Thyroid gland (tissue), 4 donors: ENCODE measurements at regions not wholly inside any gene's neighbourhood (a gene's known extent, or its start where the extent isn't known, plus 50 kb on each side); places are given as distances from the start of the nearest gene placed in this dataset.

Experiments used
- DNase-seq, 2 donors: peaks; one replicate each; pipeline ENCODE4 v3.0.0-alpha.2; 2019
- H3K27ac ChIP-seq, 3 donors: fragments of 200-600 bp; sonication (generic); 1 replicate in 2 of 3; 2 replicates in 1 of 3; pipeline ENCODE4 v1.5.1; 2016 to 2019; ENCODE audit warnings: mild to moderate bottlenecking in 1 of 3, moderate library complexity in 1 of 3
- H3K27me3 ChIP-seq: fragments of 200-600 bp; sonication (generic); one replicate; pipeline ENCODE4 v1.5.1; 2019
- H3K36me3 ChIP-seq, 2 donors: fragments of 200-600 bp; sonication (generic); one replicate each; pipeline ENCODE4 v1.5.1; 2016 to 2019
- H3K4me1 ChIP-seq, 2 donors: fragments of 200-600 bp; sonication (generic); one replicate each; pipeline ENCODE4 v1.5.1; 2017 to 2019
- H3K4me3 ChIP-seq, 3 donors: fragments of 200-600 bp; sonication (generic); replicated peaks in 1 of 3; 1 replicate in 2 of 3; 2 replicates in 1 of 3; pipeline ENCODE4 v1.5.1; 2016; ENCODE audit warnings: mild to moderate bottlenecking in 1 of 3
- H3K9me3 ChIP-seq: fragments of 200-600 bp; sonication (generic); one replicate; pipeline ENCODE4 v1.5.1; 2017
- POLR2A ChIP-seq, 2 donors: fragments of 450-650 bp; IDR thresholded peaks; one replicate each; pipeline ENCODE4 v1.6.1; 2017; ENCODE audit warnings: antibody characterized with exemption in 2 of 2, mild to moderate bottlenecking in 2 of 2, moderate library complexity in 1 of 2
- WGBS, 2 donors: methylation state at CpG; one replicate each; pipeline ENCODE4 v1.1.5; 2017; 5-methylcytosine and 5-hydroxymethylcytosine counted together
- intact Hi-C: fragments of 100-400 bp; cut with DNase I; formaldehyde crosslinking; loops from one replicate; pipeline ENCODE4 v1.15.1; 2023
- TF ChIP-seq, protein P1 (sequence below), 6 experiments: fragments of 200-600 bp in 3 of 6; fragments of 450-650 bp in 3 of 6; sonication (generic) in 3 of 6; IDR thresholded peaks; one replicate each; pipeline ENCODE4 v1.5.1; 2016 to 2019; ENCODE audit warnings: antibody characterized with exemption in 6 of 6, mild to moderate bottlenecking in 2 of 6, inconsistent platforms in 1 of 6, moderate library complexity in 1 of 6

DNA sequence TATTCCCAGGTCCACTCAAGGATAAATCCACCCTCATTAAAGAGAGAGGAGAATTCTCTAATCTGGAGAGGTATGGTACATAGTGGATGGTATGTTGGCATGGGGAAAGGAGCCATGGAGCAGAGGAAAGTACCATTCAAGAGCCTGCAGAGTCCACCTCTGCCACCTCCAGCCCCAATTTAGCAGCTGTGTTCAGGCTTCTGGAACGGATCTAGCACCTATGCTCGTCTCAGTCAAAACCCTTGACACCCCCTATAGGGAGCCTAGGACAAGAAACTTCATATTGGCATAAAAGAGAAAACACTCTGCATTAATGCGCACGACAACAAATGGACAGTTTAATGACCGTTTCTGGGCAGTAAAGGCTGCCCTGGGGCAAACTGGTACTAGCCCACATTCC, 161.1 kb upstream of the FAM78B start:
- Histone ChIP-seq H3K4me1 (no peaks in the 10 kb centered on the region), H3K9me3 (no peaks in the 10 kb centered on the region), H3K36me3 (no peaks in the 10 kb centered on the region), H3K4me3 (no peak overlapping the region), H3K27me3 (no peaks in the 10 kb centered on the region), H3K27ac (no peak overlapping the region)
- intact Hi-C loops: no loop called here
- TF ChIP-seq, protein P1, sequence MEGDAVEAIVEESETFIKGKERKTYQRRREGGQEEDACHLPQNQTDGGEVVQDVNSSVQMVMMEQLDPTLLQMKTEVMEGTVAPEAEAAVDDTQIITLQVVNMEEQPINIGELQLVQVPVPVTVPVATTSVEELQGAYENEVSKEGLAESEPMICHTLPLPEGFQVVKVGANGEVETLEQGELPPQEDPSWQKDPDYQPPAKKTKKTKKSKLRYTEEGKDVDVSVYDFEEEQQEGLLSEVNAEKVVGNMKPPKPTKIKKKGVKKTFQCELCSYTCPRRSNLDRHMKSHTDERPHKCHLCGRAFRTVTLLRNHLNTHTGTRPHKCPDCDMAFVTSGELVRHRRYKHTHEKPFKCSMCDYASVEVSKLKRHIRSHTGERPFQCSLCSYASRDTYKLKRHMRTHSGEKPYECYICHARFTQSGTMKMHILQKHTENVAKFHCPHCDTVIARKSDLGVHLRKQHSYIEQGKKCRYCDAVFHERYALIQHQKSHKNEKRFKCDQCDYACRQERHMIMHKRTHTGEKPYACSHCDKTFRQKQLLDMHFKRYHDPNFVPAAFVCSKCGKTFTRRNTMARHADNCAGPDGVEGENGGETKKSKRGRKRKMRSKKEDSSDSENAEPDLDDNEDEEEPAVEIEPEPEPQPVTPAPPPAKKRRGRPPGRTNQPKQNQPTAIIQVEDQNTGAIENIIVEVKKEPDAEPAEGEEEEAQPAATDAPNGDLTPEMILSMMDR (IDR thresholded peaks at IDR 0.05): no peak
- no peak for TF ChIP-seq POLR2A (IDR thresholded peaks at IDR 0.05)
- DNase-seq: no peak
- WGBS, 2 donors: 56 to 74% methylated on average over 5 of the region's 5 CpGs

DNA sequence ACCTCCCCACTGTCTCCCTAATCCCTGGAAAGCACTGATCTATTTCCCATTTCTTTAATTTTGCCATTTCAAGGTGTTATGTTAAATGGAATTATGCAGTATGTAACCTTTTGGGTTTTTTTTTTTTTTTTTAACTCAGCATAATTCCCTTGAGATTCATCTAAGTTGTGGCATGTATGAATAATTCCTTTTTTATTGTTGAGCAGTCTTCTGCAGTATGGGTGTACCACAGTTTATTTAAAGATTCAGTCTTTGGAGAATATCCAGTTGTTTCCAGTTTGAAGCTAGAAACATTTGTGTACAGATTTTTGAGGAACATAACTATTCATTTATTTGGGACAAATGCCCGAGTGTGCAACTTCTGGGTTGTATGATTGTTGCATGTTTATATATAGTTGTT, 162.2 kb upstream of the FAM78B start:
- no peak for TF ChIP-seq POLR2A (IDR thresholded peaks at IDR 0.05)
- TF ChIP-seq, protein P1 (IDR thresholded peaks at IDR 0.05): no peak
- intact Hi-C loops: no loop called here
- Histone ChIP-seq H3K36me3 (no peaks in the 10 kb centered on the region), H3K4me1 (no peaks in the 10 kb centered on the region), H3K27me3 (no peaks in the 10 kb centered on the region), H3K27ac (no peak overlapping the region), H3K9me3 (no peaks in the 10 kb centered on the region), H3K4me3 (no peak overlapping the region)
- no peak for DNase-seq
- WGBS, 2 donors: 84 to 88% methylated on average over 1 of the region's 1 CpG

DNA sequence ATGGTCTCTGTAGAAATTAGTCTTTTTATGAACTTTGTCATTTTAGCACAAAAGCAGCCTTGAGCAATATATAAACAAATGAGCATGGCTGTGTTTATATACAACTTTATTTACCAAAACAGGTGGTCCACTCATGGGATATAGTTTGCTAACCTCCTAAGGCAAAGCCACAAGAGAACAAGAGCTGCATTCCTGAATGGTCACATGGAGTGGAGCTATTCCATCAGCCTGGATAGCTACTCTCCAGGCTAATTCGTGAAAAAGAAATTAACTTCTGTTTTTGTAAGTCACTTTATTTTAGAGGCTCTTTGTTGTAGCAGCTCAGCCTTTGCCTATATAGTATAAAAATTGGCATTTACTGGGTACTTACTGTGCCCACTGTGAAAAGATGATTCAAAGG, 163.3 kb upstream of the FAM78B start:
- WGBS, 2 donors: 51 to 52% methylated on average over 1 of the region's 1 CpG
- intact Hi-C loops: no loop called here
- no peaks in the 10 kb centered on the region for H3K27me3 ChIP-seq

DNA sequence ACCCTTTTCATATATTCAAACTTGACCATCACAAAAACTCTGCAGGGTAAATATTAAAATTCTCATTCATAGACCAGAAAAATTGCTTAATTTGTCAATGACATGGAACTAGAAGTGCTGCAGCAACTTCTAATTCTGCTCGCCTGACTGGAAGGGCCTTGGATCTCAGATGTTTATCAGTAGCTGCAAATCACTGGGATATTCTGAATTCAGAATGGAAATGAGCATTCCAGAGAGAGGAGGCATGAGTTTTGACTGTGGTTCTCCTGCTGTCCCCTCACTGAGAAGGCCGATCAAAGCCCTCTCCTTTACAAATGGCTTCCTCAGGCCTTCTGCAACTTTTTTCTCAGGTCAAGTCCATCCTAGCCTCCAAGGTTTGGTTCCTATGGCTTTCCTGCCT, 171.3 kb upstream of the FAM78B start:
- 86 to 88% methylated on average over 2 of the region's 2 CpGs for WGBS, 2 donors
- no peaks in the 10 kb centered on the region for H3K4me1 ChIP-seq

More for the DNA sequence above, 163.3 kb upstream of the FAM78B start:
- Histone ChIP-seq H3K4me3 (no peak overlapping the region), H3K27ac (no peak overlapping the region), H3K4me1 (no peaks in the 10 kb centered on the region), H3K36me3 (no peaks in the 10 kb centered on the region), H3K9me3 (no peaks in the 10 kb centered on the region)
- TF ChIP-seq, protein P1 (IDR thresholded peaks at IDR 0.05): no peak
- TF ChIP-seq POLR2A (IDR thresholded peaks at IDR 0.05): no peak
- no peak for DNase-seq

DNA sequence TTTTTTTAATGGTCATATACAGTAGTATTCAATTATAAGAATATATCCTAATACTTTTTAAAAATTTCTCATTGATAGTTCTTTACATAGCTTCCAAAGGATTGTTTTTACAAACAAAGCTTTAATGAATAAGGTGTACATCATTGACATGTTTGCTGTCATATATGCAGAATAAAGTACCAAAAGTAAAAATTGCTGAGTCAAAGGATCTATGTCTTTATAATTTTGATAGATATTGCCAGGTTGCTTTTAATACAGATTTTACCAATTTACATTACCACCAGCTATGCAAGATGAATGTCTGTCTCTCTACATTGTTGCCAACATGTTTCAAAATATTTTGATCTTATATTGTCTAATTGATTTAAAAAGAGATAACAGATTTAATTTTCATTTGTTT, 173.9 kb upstream of the FAM78B start:
- Histone ChIP-seq H3K4me1 (no peaks in the 10 kb centered on the region), H3K4me3 (no peak overlapping the region), H3K27ac (no peak overlapping the region), H3K36me3 (no peaks in the 10 kb centered on the region), H3K27me3 (no peaks in the 10 kb centered on the region), H3K9me3 (no peaks in the 10 kb centered on the region)
- intact Hi-C loops: no loop called here
- no peak for DNase-seq
- no peak for TF ChIP-seq POLR2A (IDR thresholded peaks at IDR 0.05)
- TF ChIP-seq, protein P1 (IDR thresholded peaks at IDR 0.05): no peak

More for the DNA sequence above, 171.3 kb upstream of the FAM78B start:
- Histone ChIP-seq H3K27me3 (no peaks in the 10 kb centered on the region), H3K4me3 (no peak overlapping the region), H3K9me3 (no peaks in the 10 kb centered on the region), H3K36me3 (no peaks in the 10 kb centered on the region), H3K27ac (no peak overlapping the region)
- intact Hi-C loops: no loop called here
- no peak for TF ChIP-seq POLR2A (IDR thresholded peaks at IDR 0.05)
- no peak for DNase-seq

DNA sequence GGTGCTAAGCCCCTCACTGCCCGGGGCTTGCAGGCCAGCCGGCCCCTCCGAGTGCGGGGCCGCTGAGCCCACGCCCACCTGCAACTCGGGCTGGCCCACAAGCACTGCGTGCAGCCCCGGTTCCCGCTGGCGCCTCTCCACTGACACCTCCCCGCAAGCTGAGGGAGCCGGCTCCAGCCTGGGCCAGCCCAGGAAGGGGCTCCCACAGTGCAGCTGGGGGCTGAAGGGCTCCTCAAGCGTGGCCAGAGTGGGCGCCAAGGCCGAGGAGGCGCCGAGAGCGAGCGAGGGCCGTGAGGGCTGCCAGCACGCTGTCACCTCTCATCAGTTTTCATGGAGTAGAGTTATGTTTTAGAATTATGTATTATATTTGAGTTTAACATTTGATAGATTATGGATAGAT, 176.5 kb upstream of the FAM78B start:
- H3K27ac ChIP-seq: no peak overlapping the region
- WGBS, 2 donors: 90 to 95% methylated on average over 12 to 19 of the region's 22 CpGs
- no peaks in the 10 kb centered on the region for H3K27me3 ChIP-seq
- H3K4me1 ChIP-seq: no peaks in the 10 kb centered on the region
- no peaks in the 10 kb centered on the region for H3K36me3 ChIP-seq
- H3K9me3 ChIP-seq: no peaks in the 10 kb centered on the region
- DNase-seq: no peak
- intact Hi-C loops: no loop called here
- TF ChIP-seq POLR2A (IDR thresholded peaks at IDR 0.05): no peak
- TF ChIP-seq, protein P1 (IDR thresholded peaks at IDR 0.05): no peak
- H3K4me3 ChIP-seq: no peak overlapping the region
